ENCODE measurements at regions not wholly inside any gene's neighbourhood (a gene's known extent, or its start where the extent isn't known, plus 50 kb on each side); places are given as distances from the start of the nearest gene placed in this dataset.

GRCh38 chr4:136471051-136471450, 1061.2 kb downstream of the PCDH18 start:
- TF ChIP-seq POLR2A (IDR thresholded peaks at IDR 0.05) (no peak), CTCF (IDR thresholded peaks at IDR 0.05) (no peak)
